Stomach (tissue), 4 donors: ENCODE measurements at regions not wholly inside any gene's neighbourhood (a gene's known extent, or its start where the extent isn't known, plus 50 kb on each side); places are given as distances from the start of the nearest gene placed in this dataset.

Experiments used
- CTCF ChIP-seq, 7 experiments: fragments of 450-650 bp in 4 of 7; fragments of 200-600 bp in 3 of 7; sonication (generic) in 3 of 7; IDR thresholded peaks; one replicate each; pipeline ENCODE4 v1.5.1; 2016 to 2019; ENCODE audit warnings: antibody characterized with exemption in 7 of 7, control low read depth in 2 of 7, mild to moderate bottlenecking in 1 of 7
- POLR2A ChIP-seq, 4 donors: fragments of 450-650 bp; IDR thresholded peaks; one replicate each; pipeline ENCODE4 v1.6.1; 2016; ENCODE audit warnings: antibody characterized with exemption in 4 of 4, control low read depth in 2 of 4, mild to moderate bottlenecking in 1 of 4, moderate library complexity in 1 of 4

GRCh38 chr6:12555781-12556180 is 160.8 kb upstream of the PHACTR1 start:
- TF ChIP-seq POLR2A (IDR thresholded peaks at IDR 0.05) = no peak
- no peak for TF ChIP-seq CTCF (IDR thresholded peaks at IDR 0.05)
